ENCODE measurements at regions not wholly inside any gene's neighbourhood (a gene's known extent, or its start where the extent isn't known, plus 50 kb on each side); places are given as distances from the start of the nearest gene placed in this dataset.

GRCh38 chr10:3712707-3713106 lies 72.3 kb downstream of the KLF6 start:
- Histone ChIP-seq H3K27me3 (replicated peaks; ENCODE audit: insufficient read depth, low read depth, low read length, poor library complexity) (no peaks in the 10 kb centered on the region), H3K4me1 (ENCODE audit: insufficient read depth, low read length, poor library complexity, severe bottlenecking) (peaks cover 8% of the 10 kb centered on the region), H3K36me3 (ENCODE audit: insufficient read depth, low read length, poor library complexity, severe bottlenecking) (no peaks in the 10 kb centered on the region), H3K27ac (ENCODE audit: low read depth, low read length, poor library complexity, severe bottlenecking) (no peak overlapping the region), H3K4me3 (ENCODE audit: low read depth, low read length, poor library complexity, severe bottlenecking) (no peak overlapping the region), H3K9me3 (ENCODE audit: low read depth, low read length, poor library complexity, severe bottlenecking) (peaks cover 14% of the 10 kb centered on the region)
- CTCF ChIA-PET: no interaction called here
- intact Hi-C loops (cut with micrococcal nuclease; ENCODE audit: unreplicated experiment): no loop called here
- POLR2A ChIA-PET (ENCODE audit: low non-redundant PET): no interaction called here
- TF ChIP-seq CTCF (conservative IDR thresholded peaks at IDR 0.05; ENCODE audit: low read depth, low read length) (no peak), EZH2 (IDR thresholded peaks at IDR 0.05; ENCODE audit: borderline replicate concordance, low read depth, low read length, poor library complexity, severe bottlenecking) (no peak)
- BruUV-seq (replicated peaks): no TSS peak
- DNase-seq (ENCODE audit: low spot score): no peak

- no peak for DNase-seq (ENCODE audit: low spot score)
- H3K4me1 ChIP-seq (ENCODE audit: insufficient read depth, low read length, poor library complexity, severe bottlenecking): peaks cover 8% of the 10 kb centered on the region
- no TSS peak for BruUV-seq (replicated peaks)
- TF ChIP-seq EZH2 (IDR thresholded peaks at IDR 0.05; ENCODE audit: borderline replicate concordance, low read depth, low read length, poor library complexity, severe bottlenecking) (no peak), CTCF (conservative IDR thresholded peaks at IDR 0.05; ENCODE audit: low read depth, low read length) (no peak)
- no peaks in the 10 kb centered on the region for H3K27me3 ChIP-seq (replicated peaks; ENCODE audit: insufficient read depth, low read depth, low read length, poor library complexity)
- H3K9me3 ChIP-seq (ENCODE audit: low read depth, low read length, poor library complexity, severe bottlenecking): peaks cover 14% of the 10 kb centered on the region
- H3K36me3 ChIP-seq (ENCODE audit: insufficient read depth, low read length, poor library complexity, severe bottlenecking): no peaks in the 10 kb centered on the region
- H3K4me3 ChIP-seq (ENCODE audit: low read depth, low read length, poor library complexity, severe bottlenecking): no peak overlapping the region
- intact Hi-C loops (cut with micrococcal nuclease; ENCODE audit: unreplicated experiment): no loop called here
- ChIA-PET POLR2A (ENCODE audit: low non-redundant PET) (no interaction called here), CTCF (no interaction called here)
- H3K27ac ChIP-seq (ENCODE audit: low read depth, low read length, poor library complexity, severe bottlenecking): no peak overlapping the region
These were observed 73.1 kb downstream of the KLF6 start for GRCh38 chr10:3711918-3712317.

- Histone ChIP-seq H3K36me3 (ENCODE audit: insufficient read depth, low read length, poor library complexity, severe bottlenecking) (no peaks in the 10 kb centered on the region), H3K27ac (ENCODE audit: low read depth, low read length, poor library complexity, severe bottlenecking) (no peak overlapping the region), H3K4me3 (ENCODE audit: low read depth, low read length, poor library complexity, severe bottlenecking) (no peak overlapping the region), H3K27me3 (replicated peaks; ENCODE audit: insufficient read depth, low read depth, low read length, poor library complexity) (no peaks in the 10 kb centered on the region), H3K4me1 (ENCODE audit: insufficient read depth, low read length, poor library complexity, severe bottlenecking) (peaks cover 8% of the 10 kb centered on the region), H3K9me3 (ENCODE audit: low read depth, low read length, poor library complexity, severe bottlenecking) (peaks cover 14% of the 10 kb centered on the region)
- intact Hi-C loops (cut with micrococcal nuclease; ENCODE audit: unreplicated experiment): no loop called here
- TF ChIP-seq CTCF (conservative IDR thresholded peaks at IDR 0.05; ENCODE audit: low read depth, low read length): no peak
- TF ChIP-seq EZH2 (IDR thresholded peaks at IDR 0.05; ENCODE audit: borderline replicate concordance, low read depth, low read length, poor library complexity, severe bottlenecking): no peak
- ChIA-PET POLR2A (ENCODE audit: low non-redundant PET) (no interaction called here), CTCF (no interaction called here)
- DNase-seq (ENCODE audit: low spot score): no peak
- BruUV-seq (replicated peaks): no TSS peak
These were observed 74.2 kb downstream of the KLF6 start for GRCh38 chr10:3710764-3711163.

Data from A673 (cell line).